Prostate gland (tissue), 2 donors: ENCODE measurements at regions not wholly inside any gene's neighbourhood (a gene's known extent, or its start where the extent isn't known, plus 50 kb on each side); places are given as distances from the start of the nearest gene placed in this dataset.

Source experiments
- DNase-seq: peaks from one replicate; pipeline ENCODE4 v3.0.0-alpha.2; 2019; ENCODE audit warnings: low spot score
- H3K27ac ChIP-seq, 2 donors: fragments of 200-600 bp; sonication (generic); 2 replicates each; pipeline ENCODE4 v1.5.1; 2017 to 2019
- H3K27me3 ChIP-seq: fragments of 200-600 bp; sonication (generic); replicated peaks from 2 replicates; pipeline ENCODE4 v1.5.1; 2019; ENCODE audit not compliant: insufficient read depth
- H3K36me3 ChIP-seq, 2 donors: fragments of 200-600 bp; sonication (generic); 1 replicate in 1 of 2; 2 replicates in 1 of 2; pipeline versions ENCODE4 v1.5.1 to v1.8.1; 2017 to 2019
- H3K4me1 ChIP-seq: fragments of 200-600 bp; sonication (generic); replicated peaks from 2 replicates; pipeline ENCODE4 v1.5.1; 2019
- H3K4me3 ChIP-seq, 2 donors: fragments of 200-600 bp; sonication (generic); 2 replicates each; pipeline ENCODE4 v1.5.1; 2017 to 2019
- H3K9me3 ChIP-seq: fragments of 200-600 bp; sonication (generic); 2 replicates; pipeline ENCODE4 v1.5.1; 2017
- POLR2A ChIP-seq: fragments of 450-650 bp; IDR thresholded peaks from one replicate; pipeline ENCODE4 v1.6.1; 2016; ENCODE audit warnings: antibody characterized with exemption, mild to moderate bottlenecking
- POLR2AphosphoS5 ChIP-seq: sonication (generic); formaldehyde crosslinking; IDR thresholded peaks from one replicate; pipeline ENCODE4 v1.6.1; 2017; ENCODE audit warnings: antibody characterized with exemption
- WGBS: methylation state at CpG from one replicate; pipeline ENCODE4 v1.1.5; 2018; 5-methylcytosine and 5-hydroxymethylcytosine counted together
- intact Hi-C: fragments of 100-400 bp; cut with DNase I; formaldehyde crosslinking; loops from one replicate; pipeline ENCODE4 v1.14.2; 2022
- TF ChIP-seq, protein P1 (sequence below), 4 experiments: fragments of 200-600 bp in 2 of 4; fragments of 450-650 bp in 2 of 4; sonication (generic) in 2 of 4; IDR thresholded peaks; 1 replicate in 3 of 4; 2 replicates in 1 of 4; pipeline ENCODE4 v1.5.1; 2016 to 2019; ENCODE audit warnings: antibody characterized with exemption in 4 of 4, mild to moderate bottlenecking in 2 of 4, moderate library complexity in 2 of 4

GRCh38 chr9:107405511-107405910 is 84.1 kb downstream of the KLF4 start:
- no peak for TF ChIP-seq POLR2A
- TF ChIP-seq POLR2AphosphoS5 = no peak
- TF ChIP-seq, protein P1, sequence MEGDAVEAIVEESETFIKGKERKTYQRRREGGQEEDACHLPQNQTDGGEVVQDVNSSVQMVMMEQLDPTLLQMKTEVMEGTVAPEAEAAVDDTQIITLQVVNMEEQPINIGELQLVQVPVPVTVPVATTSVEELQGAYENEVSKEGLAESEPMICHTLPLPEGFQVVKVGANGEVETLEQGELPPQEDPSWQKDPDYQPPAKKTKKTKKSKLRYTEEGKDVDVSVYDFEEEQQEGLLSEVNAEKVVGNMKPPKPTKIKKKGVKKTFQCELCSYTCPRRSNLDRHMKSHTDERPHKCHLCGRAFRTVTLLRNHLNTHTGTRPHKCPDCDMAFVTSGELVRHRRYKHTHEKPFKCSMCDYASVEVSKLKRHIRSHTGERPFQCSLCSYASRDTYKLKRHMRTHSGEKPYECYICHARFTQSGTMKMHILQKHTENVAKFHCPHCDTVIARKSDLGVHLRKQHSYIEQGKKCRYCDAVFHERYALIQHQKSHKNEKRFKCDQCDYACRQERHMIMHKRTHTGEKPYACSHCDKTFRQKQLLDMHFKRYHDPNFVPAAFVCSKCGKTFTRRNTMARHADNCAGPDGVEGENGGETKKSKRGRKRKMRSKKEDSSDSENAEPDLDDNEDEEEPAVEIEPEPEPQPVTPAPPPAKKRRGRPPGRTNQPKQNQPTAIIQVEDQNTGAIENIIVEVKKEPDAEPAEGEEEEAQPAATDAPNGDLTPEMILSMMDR (IDR thresholded peaks at IDR 0.05) = no peak
- Histone ChIP-seq H3K9me3 (no peaks in the 10 kb centered on the region), H3K4me1 (no peaks in the 10 kb centered on the region), H3K4me3 (no peak overlapping the region), H3K36me3 (no peaks in the 10 kb centered on the region), H3K27ac (no peak overlapping the region), H3K27me3 (no peaks in the 10 kb centered on the region)
- 81% methylated on average over 6 of the region's 6 CpGs for WGBS
- intact Hi-C loops = no loop called here
- DNase-seq = no peak

DNA sequence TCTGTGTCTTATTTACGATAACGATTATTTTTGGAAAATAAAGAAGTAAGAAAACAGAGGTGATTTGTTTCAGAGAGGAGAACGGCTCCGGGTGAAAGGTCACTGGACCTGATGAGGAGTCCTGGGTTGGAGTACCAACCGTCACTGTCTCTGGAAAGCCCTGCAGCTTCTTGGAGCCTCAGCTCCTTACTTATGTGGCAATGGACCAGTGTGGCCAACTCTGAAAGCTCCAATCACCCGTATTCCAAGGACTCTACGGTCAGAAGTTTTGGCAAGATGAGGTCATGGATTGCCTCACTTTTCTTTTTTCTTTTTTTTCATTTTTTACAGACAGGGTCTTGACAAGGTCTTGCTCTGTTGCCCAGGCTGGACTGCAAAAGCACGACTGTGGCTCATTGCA is 84.8 kb downstream of the KLF4 start:
- no peak overlapping the region for H3K4me3 ChIP-seq
- 91% methylated on average over 8 of the region's 8 CpGs for WGBS
- TF ChIP-seq POLR2A (no peak), POLR2AphosphoS5 (no peak)
- TF ChIP-seq, protein P1 (IDR thresholded peaks at IDR 0.05) = no peak
- no peaks in the 10 kb centered on the region for H3K36me3 ChIP-seq
- no peaks in the 10 kb centered on the region for H3K4me1 ChIP-seq
- intact Hi-C loops = no loop called here
- H3K9me3 ChIP-seq = no peaks in the 10 kb centered on the region
- H3K27me3 ChIP-seq = no peaks in the 10 kb centered on the region
- H3K27ac ChIP-seq = no peak overlapping the region
- no peak for DNase-seq

DNA sequence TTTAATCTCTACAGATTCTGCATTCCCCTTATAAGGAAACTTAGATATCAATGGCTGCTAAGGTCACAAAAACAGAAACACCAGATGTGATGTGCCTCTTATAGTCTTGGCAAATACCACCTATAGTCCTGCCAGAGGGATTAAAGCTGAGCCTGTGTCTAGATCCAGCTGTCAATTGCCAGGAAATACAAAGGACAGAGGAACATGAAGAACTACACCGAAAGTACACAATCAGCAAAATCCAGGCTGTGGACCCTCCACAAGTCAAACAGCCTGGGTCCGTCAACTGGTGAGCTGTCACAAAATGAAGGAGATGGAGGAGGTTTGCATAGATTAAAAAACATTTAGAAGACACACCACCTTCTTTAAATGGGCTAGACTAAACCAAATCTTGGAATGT is 85.4 kb downstream of the KLF4 start:
- TF ChIP-seq POLR2A (no peak), POLR2AphosphoS5 (no peak)
- TF ChIP-seq, protein P1 (IDR thresholded peaks at IDR 0.05) = no peak
- Histone ChIP-seq H3K36me3 (no peaks in the 10 kb centered on the region), H3K4me1 (no peaks in the 10 kb centered on the region), H3K4me3 (no peak overlapping the region), H3K27ac (no peak overlapping the region), H3K27me3 (no peaks in the 10 kb centered on the region), H3K9me3 (no peaks in the 10 kb centered on the region)
- WGBS = 53% methylated on average over 2 of the region's 2 CpGs
- no peak for DNase-seq
- intact Hi-C loops = no loop called here

- Histone ChIP-seq H3K27ac (no peak overlapping the region), H3K9me3 (no peaks in the 10 kb centered on the region), H3K4me1 (no peaks in the 10 kb centered on the region), H3K4me3 (no peak overlapping the region), H3K27me3 (no peaks in the 10 kb centered on the region), H3K36me3 (no peaks in the 10 kb centered on the region)
- 67% methylated on average over 12 of the region's 12 CpGs for WGBS
- intact Hi-C loops = no loop called here
- TF ChIP-seq POLR2A (no peak), POLR2AphosphoS5 (no peak)
- TF ChIP-seq, protein P1 (IDR thresholded peaks at IDR 0.05) = no peak
- peak; percentile 16 for DNase-seq
These were observed 92.2 kb downstream of the KLF4 start for GRCh38 chr9:107397076-107398044.

DNA sequence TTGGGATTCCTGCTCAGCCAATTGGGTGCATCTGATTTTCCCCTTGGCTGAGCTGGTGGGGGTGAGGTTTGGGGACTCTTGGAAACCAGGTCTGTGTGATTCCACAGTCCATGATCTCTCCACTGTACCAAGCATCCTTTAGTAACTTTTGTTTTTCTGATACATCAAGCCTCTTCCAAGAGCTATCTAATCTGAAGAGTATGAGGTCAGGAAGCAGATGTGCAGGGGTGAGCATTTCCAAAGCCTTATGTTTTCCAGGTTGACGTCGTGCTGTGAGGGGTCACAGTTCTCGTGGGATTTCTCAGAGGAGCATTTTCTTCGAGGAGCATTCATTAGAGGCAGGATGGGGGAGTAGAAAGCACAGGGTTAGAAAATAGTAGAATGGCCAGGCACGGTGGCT is 95.3 kb downstream of the KLF4 start:
- Histone ChIP-seq H3K9me3 (no peaks in the 10 kb centered on the region), H3K27ac (no peak overlapping the region), H3K27me3 (no peaks in the 10 kb centered on the region), H3K4me3 (no peak overlapping the region), H3K4me1 (peaks cover 9% of the 10 kb centered on the region), H3K36me3 (no peaks in the 10 kb centered on the region)
- WGBS = 77% methylated on average over 5 of the region's 5 CpGs
- intact Hi-C loops = no loop called here
- TF ChIP-seq, protein P1 (IDR thresholded peaks at IDR 0.05) = no peak
- no peak for TF ChIP-seq POLR2AphosphoS5
- no peak for DNase-seq
